ENCODE measurements at regions not wholly inside any gene's neighbourhood (a gene's known extent, or its start where the extent isn't known, plus 50 kb on each side); places are given as distances from the start of the nearest gene placed in this dataset.
"Not testable (repeated sequence)": the region's sequence is repeated elsewhere in the genome, so short reads cannot be mapped to it uniquely, and the experiment has no call there.

DNA sequence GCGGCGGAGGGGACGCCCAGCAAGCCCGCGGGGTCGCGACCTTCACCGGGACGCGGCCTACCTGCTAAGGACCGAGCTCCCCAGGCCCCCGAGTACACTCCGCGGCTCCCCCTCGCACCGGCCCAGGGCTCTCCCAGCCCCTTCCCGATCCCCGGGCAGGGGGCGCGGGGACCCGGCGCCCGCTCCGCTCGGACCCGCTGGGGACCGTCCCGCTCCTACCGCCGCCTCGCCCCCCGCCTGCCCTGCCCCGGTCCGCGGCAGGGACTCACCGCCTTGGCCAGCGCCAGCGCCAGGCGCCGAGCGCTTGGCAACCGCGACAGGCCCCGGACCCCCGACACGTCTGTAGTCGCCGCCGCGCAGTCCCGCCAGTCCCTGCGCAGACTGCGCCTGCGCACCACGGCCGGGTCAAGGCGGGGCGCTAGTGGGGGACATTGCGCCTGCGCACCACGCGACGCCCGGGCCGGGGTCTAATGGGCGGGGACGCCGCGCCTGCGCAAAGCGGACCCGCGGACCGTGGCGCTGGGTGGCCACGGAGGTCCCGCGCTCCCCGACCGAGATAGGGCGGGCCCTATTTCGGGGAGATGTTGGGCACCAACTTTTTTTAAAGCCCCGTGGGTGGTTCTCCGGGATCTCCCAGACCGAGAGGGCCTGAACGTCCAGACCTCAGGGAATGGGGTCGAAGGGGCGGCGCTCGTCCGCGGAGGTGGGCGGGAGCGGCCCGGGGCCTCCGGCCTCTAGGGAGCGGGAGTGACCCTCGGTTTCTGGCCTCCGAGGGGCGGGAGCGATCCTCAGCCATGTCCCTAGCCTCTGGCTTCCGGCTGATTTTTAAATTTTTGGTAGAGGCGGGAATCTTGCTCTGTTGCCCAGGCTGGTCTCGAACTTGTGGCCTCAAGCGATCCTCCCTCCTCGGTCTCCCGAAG is 81.8 kb upstream of the TNK2 start:
- TF ChIP-seq, protein P1, sequence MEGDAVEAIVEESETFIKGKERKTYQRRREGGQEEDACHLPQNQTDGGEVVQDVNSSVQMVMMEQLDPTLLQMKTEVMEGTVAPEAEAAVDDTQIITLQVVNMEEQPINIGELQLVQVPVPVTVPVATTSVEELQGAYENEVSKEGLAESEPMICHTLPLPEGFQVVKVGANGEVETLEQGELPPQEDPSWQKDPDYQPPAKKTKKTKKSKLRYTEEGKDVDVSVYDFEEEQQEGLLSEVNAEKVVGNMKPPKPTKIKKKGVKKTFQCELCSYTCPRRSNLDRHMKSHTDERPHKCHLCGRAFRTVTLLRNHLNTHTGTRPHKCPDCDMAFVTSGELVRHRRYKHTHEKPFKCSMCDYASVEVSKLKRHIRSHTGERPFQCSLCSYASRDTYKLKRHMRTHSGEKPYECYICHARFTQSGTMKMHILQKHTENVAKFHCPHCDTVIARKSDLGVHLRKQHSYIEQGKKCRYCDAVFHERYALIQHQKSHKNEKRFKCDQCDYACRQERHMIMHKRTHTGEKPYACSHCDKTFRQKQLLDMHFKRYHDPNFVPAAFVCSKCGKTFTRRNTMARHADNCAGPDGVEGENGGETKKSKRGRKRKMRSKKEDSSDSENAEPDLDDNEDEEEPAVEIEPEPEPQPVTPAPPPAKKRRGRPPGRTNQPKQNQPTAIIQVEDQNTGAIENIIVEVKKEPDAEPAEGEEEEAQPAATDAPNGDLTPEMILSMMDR (IDR thresholded peaks at IDR 0.05; ENCODE audit: low read depth, low read length, poor library complexity, severe bottlenecking): not testable (repeated sequence)
- not testable (repeated sequence) for TF ChIP-seq EZH2phosphoT487 (IDR thresholded peaks at IDR 0.05; ENCODE audit: borderline replicate concordance, low read length)
